HepG2 (cell line): ENCODE measurements at regions not wholly inside any gene's neighbourhood (a gene's known extent, or its start where the extent isn't known, plus 50 kb on each side); places are given as distances from the start of the nearest gene placed in this dataset.

Experiments used
- ARHGAP35 ChIP-seq: sonication (generic); formaldehyde crosslinking; IDR thresholded peaks from 2 replicates; pipeline ENCODE4 v1.9.0; 2022; ENCODE audit warnings: mild to moderate bottlenecking, inconsistent platforms, moderate library complexity, missing genetic modification reagents, borderline replicate concordance
- FIP1L1 ChIP-seq: fragments of 200-400 bp; formaldehyde crosslinking; IDR thresholded peaks from 2 replicates; pipeline ENCODE4 v1.6.1; 2018; ENCODE audit warnings: low read depth, mild to moderate bottlenecking, low read length, moderate library complexity, borderline replicate concordance; ENCODE audit not compliant: insufficient read depth
- GTF2F1 ChIP-seq: fragments of 150-350 bp; IDR thresholded peaks from 2 replicates; pipeline ENCODE4 v1.6.1; 2014; ENCODE audit warnings: low read length
- JUN ChIP-seq: sonication (generic); formaldehyde crosslinking; IDR thresholded peaks from 2 replicates; pipeline ENCODE4 v1.4.0; 2020; ENCODE audit warnings: mild to moderate bottlenecking, missing genetic modification reagents
- NCOA2 ChIP-seq: sonication (generic); formaldehyde crosslinking; IDR thresholded peaks from 2 replicates; pipeline ENCODE4 v1.8.0; 2022; ENCODE audit warnings: inconsistent platforms
- NCOR1 ChIP-seq: fragments of 200-600 bp; sonication (generic); IDR thresholded peaks from 2 replicates; pipeline ENCODE4 v1.7.0; 2017; ENCODE audit warnings: antibody characterized with exemption, low read length, borderline replicate concordance
- PAXIP1 ChIP-seq: sonication (generic); formaldehyde crosslinking; conservative IDR thresholded peaks from 2 replicates; pipeline ENCODE4 v1.4.0; 2020; ENCODE audit warnings: mild to moderate bottlenecking, missing genetic modification reagents, moderate library complexity
- TBP ChIP-seq: sonication (generic); formaldehyde crosslinking; IDR thresholded peaks from 2 replicates; pipeline ENCODE4 v1.5.0; 2020; ENCODE audit warnings: missing genetic modification reagents
- ZFP37 ChIP-seq: sonication (generic); formaldehyde crosslinking; IDR thresholded peaks from 2 replicates; pipeline ENCODE4 v1.4.0; 2020; ENCODE audit warnings: missing genetic modification reagents, borderline replicate concordance
- ZFX ChIP-seq: sonication (generic); formaldehyde crosslinking; IDR thresholded peaks from 2 replicates; pipeline ENCODE4 v1.4.0; 2020; ENCODE audit warnings: mild to moderate bottlenecking, low read depth, missing genetic modification reagents, moderate library complexity
- ZNF24 ChIP-seq: fragments of 450-650 bp; IDR thresholded peaks from 2 replicates; pipeline ENCODE4 v1.6.1; 2017; ENCODE audit warnings: antibody characterized with exemption, mild to moderate bottlenecking
- ZNF652 ChIP-seq: IDR thresholded peaks from 2 replicates; pipeline ENCODE4 v1.6.1; 2016; ENCODE audit warnings: low read depth, borderline replicate concordance
- ZNF776 ChIP-seq: sonication (generic); formaldehyde crosslinking; IDR thresholded peaks from 2 replicates; pipeline ENCODE4 v1.4.0; 2020; ENCODE audit warnings: mild to moderate bottlenecking, missing genetic modification reagents
- TF ChIP-seq, protein P1 (sequence below): sonication (generic); formaldehyde crosslinking; IDR thresholded peaks from 2 replicates; pipeline ENCODE4 v1.5.0; 2020; ENCODE audit warnings: mild to moderate bottlenecking, missing genetic modification reagents, borderline replicate concordance
- TF ChIP-seq, protein P2 (sequence below): IDR thresholded peaks from 2 replicates; pipeline ENCODE4 v1.6.1; 2016; ENCODE audit warnings: low read depth, control low read depth
- TF ChIP-seq, protein P3 (sequence below): sonication (generic); formaldehyde crosslinking; IDR thresholded peaks from 2 replicates; pipeline ENCODE4 v1.4.0; 2020; ENCODE audit warnings: missing genetic modification reagents
- TF ChIP-seq, protein P4 (sequence below): sonication (generic); formaldehyde crosslinking; IDR thresholded peaks from 2 replicates; pipeline ENCODE4 v1.8.0; 2022; ENCODE audit warnings: missing genetic modification reagents, mild to moderate bottlenecking, borderline replicate concordance

GRCh38 chr3:72144773-72145505 lies 360.0 kb upstream of the PROK2 start (continued):
- TF ChIP-seq TBP, result no peak
- peak; percentile 62 for TF ChIP-seq NCOR1
- no peak for TF ChIP-seq JUN
- TF ChIP-seq, protein P1, sequence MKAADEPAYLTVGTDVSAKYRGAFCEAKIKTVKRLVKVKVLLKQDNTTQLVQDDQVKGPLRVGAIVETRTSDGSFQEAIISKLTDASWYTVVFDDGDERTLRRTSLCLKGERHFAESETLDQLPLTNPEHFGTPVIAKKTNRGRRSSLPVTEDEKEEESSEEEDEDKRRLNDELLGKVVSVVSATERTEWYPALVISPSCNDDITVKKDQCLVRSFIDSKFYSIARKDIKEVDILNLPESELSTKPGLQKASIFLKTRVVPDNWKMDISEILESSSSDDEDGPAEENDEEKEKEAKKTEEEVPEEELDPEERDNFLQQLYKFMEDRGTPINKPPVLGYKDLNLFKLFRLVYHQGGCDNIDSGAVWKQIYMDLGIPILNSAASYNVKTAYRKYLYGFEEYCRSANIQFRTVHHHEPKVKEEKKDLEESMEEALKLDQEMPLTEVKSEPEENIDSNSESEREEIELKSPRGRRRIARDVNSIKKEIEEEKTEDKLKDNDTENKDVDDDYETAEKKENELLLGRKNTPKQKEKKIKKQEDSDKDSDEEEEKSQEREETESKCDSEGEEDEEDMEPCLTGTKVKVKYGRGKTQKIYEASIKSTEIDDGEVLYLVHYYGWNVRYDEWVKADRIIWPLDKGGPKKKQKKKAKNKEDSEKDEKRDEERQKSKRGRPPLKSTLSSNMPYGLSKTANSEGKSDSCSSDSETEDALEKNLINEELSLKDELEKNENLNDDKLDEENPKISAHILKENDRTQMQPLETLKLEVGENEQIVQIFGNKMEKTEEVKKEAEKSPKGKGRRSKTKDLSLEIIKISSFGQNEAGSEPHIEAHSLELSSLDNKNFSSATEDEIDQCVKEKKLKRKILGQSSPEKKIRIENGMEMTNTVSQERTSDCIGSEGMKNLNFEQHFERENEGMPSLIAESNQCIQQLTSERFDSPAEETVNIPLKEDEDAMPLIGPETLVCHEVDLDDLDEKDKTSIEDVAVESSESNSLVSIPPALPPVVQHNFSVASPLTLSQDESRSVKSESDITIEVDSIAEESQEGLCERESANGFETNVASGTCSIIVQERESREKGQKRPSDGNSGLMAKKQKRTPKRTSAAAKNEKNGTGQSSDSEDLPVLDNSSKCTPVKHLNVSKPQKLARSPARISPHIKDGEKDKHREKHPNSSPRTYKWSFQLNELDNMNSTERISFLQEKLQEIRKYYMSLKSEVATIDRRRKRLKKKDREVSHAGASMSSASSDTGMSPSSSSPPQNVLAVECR, result peak; percentile 42; the same call in 1 of the 2 replicates
- TF ChIP-seq PAXIP1 (CRISPR knock-in tag), result peak; percentile 90
- TF ChIP-seq NCOA2 (CRISPR knock-in tag), result peak; percentile 49
- TF ChIP-seq FIP1L1, result no peak
- no peak for TF ChIP-seq ZNF24
- TF ChIP-seq, protein P2, sequence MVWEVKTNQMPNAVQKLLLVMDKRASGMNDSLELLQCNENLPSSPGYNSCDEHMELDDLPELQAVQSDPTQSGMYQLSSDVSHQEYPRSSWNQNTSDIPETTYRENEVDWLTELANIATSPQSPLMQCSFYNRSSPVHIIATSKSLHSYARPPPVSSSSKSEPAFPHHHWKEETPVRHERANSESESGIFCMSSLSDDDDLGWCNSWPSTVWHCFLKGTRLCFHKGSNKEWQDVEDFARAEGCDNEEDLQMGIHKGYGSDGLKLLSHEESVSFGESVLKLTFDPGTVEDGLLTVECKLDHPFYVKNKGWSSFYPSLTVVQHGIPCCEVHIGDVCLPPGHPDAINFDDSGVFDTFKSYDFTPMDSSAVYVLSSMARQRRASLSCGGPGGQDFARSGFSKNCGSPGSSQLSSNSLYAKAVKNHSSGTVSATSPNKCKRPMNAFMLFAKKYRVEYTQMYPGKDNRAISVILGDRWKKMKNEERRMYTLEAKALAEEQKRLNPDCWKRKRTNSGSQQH (CRISPR knock-in tag), result no peak
- TF ChIP-seq, protein P3, sequence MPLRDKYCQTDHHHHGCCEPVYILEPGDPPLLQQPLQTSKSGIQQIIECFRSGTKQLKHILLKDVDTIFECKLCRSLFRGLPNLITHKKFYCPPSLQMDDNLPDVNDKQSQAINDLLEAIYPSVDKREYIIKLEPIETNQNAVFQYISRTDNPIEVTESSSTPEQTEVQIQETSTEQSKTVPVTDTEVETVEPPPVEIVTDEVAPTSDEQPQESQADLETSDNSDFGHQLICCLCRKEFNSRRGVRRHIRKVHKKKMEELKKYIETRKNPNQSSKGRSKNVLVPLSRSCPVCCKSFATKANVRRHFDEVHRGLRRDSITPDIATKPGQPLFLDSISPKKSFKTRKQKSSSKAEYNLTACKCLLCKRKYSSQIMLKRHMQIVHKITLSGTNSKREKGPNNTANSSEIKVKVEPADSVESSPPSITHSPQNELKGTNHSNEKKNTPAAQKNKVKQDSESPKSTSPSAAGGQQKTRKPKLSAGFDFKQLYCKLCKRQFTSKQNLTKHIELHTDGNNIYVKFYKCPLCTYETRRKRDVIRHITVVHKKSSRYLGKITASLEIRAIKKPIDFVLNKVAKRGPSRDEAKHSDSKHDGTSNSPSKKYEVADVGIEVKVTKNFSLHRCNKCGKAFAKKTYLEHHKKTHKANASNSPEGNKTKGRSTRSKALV, result no peak
- TF ChIP-seq GTF2F1, result no peak
- no peak for TF ChIP-seq ARHGAP35 (CRISPR knock-in tag)
- TF ChIP-seq ZNF652, result no peak
- no peak for TF ChIP-seq ZNF776
- TF ChIP-seq, protein P4, sequence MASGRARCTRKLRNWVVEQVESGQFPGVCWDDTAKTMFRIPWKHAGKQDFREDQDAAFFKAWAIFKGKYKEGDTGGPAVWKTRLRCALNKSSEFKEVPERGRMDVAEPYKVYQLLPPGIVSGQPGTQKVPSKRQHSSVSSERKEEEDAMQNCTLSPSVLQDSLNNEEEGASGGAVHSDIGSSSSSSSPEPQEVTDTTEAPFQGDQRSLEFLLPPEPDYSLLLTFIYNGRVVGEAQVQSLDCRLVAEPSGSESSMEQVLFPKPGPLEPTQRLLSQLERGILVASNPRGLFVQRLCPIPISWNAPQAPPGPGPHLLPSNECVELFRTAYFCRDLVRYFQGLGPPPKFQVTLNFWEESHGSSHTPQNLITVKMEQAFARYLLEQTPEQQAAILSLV (CRISPR knock-in tag), result no peak
- TF ChIP-seq ZFX, result no peak
- no peak for TF ChIP-seq ZFP37
